ENCODE measurements at regions not wholly inside any gene's neighbourhood (a gene's known extent, or its start where the extent isn't known, plus 50 kb on each side); places are given as distances from the start of the nearest gene placed in this dataset.

DNA sequence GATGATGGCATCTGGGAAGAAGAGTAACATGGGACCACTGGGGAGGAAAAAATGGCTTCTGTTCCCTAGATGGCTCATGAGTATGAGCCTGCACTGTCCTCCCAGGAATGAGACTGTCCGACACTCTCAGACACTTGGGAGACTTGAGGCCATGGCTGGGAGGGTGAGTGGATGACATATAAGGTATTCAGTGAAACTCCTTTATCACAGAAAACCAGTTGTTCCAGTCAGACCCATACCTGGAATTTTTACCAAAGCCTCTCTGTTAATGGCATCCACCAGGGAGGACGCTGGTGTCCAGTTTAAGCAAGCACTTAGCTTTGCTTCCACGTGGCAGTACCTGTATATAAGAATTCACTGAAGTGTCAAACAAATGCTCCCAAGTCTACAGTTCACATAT is 116.7 kb upstream of the C10orf90 start:
- no peak for DNase-seq (ENCODE audit: low spot score in 2 of 2, unreplicated experiment in 2 of 2)
- Mint-ChIP-seq H3K4me3 (no peak overlapping the region), H3K4me1 (peaks cover 21% of the 10 kb centered on the region), H3K27me3 (ENCODE audit: low read depth) (no peaks in the 10 kb centered on the region), H3K9me3 (peaks cover 10% of the 10 kb centered on the region), H3K27ac (peak overlapping the region; percentile 54), H3K36me3 (no peaks in the 10 kb centered on the region)
- TF ChIP-seq, protein P1, sequence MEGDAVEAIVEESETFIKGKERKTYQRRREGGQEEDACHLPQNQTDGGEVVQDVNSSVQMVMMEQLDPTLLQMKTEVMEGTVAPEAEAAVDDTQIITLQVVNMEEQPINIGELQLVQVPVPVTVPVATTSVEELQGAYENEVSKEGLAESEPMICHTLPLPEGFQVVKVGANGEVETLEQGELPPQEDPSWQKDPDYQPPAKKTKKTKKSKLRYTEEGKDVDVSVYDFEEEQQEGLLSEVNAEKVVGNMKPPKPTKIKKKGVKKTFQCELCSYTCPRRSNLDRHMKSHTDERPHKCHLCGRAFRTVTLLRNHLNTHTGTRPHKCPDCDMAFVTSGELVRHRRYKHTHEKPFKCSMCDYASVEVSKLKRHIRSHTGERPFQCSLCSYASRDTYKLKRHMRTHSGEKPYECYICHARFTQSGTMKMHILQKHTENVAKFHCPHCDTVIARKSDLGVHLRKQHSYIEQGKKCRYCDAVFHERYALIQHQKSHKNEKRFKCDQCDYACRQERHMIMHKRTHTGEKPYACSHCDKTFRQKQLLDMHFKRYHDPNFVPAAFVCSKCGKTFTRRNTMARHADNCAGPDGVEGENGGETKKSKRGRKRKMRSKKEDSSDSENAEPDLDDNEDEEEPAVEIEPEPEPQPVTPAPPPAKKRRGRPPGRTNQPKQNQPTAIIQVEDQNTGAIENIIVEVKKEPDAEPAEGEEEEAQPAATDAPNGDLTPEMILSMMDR (IDR thresholded peaks at IDR 0.05; ENCODE audit: unreplicated experiment): no peak

DNA sequence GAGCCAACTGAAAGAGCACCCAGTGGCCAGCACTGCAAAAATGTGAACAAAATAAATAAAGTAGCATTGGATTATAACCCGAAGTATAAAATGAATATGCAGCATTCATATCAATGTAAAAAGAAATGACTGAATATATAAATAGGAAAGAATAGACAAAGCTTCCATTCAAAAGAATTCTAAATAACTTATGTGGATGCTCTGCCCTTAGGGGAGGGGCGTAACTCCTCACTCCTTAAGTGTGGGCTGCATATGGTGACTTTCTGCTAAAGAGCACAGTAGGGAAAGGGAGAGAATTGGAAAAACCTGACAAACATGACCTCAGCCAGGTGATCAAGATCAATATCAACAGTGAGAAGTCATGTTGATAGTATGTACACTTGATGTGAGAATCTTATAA is 109.9 kb upstream of the DOCK1 start:
- no peaks in the 10 kb centered on the region for H3K4me1 Mint-ChIP-seq

DNA sequence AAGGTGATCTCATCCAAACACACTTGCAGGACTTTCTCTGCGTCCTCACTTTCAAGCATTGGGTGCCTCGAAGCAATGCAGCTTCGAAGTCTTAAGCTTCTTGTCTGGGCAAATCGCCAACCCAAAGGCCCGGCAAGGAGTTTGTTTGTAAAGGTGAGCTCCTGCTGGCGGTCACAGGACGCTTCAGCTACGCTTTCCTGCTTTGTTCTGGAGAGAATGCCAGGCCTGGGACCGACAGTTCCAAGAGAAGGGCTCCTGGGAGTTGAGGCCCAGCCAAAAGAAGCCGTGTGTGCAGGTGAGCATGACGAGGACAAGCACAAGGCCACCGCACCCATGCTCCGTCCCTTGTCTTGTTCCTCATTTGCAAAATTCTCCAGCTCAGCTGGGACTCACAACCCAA is 106.6 kb upstream of the DOCK1 start:
- peaks cover 14% of the 10 kb centered on the region for H3K9me3 Mint-ChIP-seq
- DNase-seq (ENCODE audit: low spot score in 2 of 2, unreplicated experiment in 2 of 2): no peak
- TF ChIP-seq, protein P1 (IDR thresholded peaks at IDR 0.05; ENCODE audit: unreplicated experiment): no peak

More for the DNA sequence above, 109.9 kb upstream of the DOCK1 start:
- no peaks in the 10 kb centered on the region for H3K27me3 Mint-ChIP-seq (ENCODE audit: low read depth)
- peaks cover 22% of the 10 kb centered on the region for H3K9me3 Mint-ChIP-seq
- H3K36me3 Mint-ChIP-seq: no peaks in the 10 kb centered on the region
- TF ChIP-seq, protein P1 (IDR thresholded peaks at IDR 0.05; ENCODE audit: unreplicated experiment): no peak
- no peak for DNase-seq (ENCODE audit: low spot score in 2 of 2, unreplicated experiment in 2 of 2)
- H3K27ac Mint-ChIP-seq: no peak overlapping the region
- H3K4me3 Mint-ChIP-seq: no peak overlapping the region

DNA sequence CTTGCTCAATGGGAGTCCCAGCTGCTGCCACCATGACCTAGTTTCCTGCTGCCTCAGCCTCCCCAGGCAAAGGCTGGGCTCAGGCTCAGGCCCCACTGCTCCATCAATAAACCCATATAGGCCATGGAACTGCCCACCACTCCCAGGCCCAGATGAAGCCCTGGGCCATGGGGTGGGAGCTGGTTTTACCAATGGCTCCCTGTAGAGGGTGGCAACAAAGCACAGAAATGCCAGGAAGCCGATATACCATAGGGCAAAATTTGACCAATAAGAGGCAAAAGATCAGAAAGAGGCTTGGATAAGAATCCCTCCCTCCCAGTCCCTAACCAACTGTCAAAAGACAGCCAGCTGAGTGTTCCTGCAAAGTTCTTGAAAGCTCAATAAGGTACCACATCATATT is 101.8 kb upstream of the DOCK1 start:
- Mint-ChIP-seq H3K27ac (no peak overlapping the region), H3K9me3 (peaks cover 7% of the 10 kb centered on the region), H3K4me3 (no peak overlapping the region), H3K27me3 (ENCODE audit: low read depth) (no peaks in the 10 kb centered on the region), H3K4me1 (no peaks in the 10 kb centered on the region), H3K36me3 (no peaks in the 10 kb centered on the region)
- no peak for DNase-seq (ENCODE audit: low spot score in 2 of 2, unreplicated experiment in 2 of 2)
- TF ChIP-seq, protein P1 (IDR thresholded peaks at IDR 0.05; ENCODE audit: unreplicated experiment): no peak

More for the DNA sequence above, 106.6 kb upstream of the DOCK1 start:
- H3K27me3 Mint-ChIP-seq (ENCODE audit: low read depth): no peaks in the 10 kb centered on the region
- no peak overlapping the region for H3K4me3 Mint-ChIP-seq
- no peaks in the 10 kb centered on the region for H3K4me1 Mint-ChIP-seq
- no peak overlapping the region for H3K27ac Mint-ChIP-seq
- no peaks in the 10 kb centered on the region for H3K36me3 Mint-ChIP-seq

DNA sequence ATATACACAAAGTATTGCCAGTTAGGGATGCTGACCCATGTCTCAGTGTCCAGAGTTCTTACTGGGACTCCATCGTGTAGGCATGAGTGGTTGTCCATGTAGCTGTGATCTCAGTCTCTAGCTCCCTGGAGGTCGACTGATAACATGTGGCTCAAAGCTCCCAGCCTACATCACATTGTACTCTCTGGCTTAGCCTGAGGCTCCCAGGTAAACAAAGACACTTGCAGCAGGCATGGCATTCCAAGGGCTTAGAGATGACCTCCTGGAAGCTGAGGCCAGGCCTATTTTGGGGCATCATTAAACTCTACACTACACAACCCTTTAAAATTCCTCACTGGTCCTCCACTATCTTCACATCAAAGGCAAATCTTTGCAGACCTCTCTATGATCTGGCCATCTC is 100.8 kb upstream of the DOCK1 start:
- Mint-ChIP-seq H3K36me3 (no peaks in the 10 kb centered on the region), H3K9me3 (peaks cover 7% of the 10 kb centered on the region), H3K27ac (no peak overlapping the region), H3K4me3 (no peak overlapping the region), H3K27me3 (ENCODE audit: low read depth) (no peaks in the 10 kb centered on the region), H3K4me1 (no peaks in the 10 kb centered on the region)
- DNase-seq (ENCODE audit: low spot score in 2 of 2, unreplicated experiment in 2 of 2): no peak
- TF ChIP-seq, protein P1 (IDR thresholded peaks at IDR 0.05; ENCODE audit: unreplicated experiment): no peak

DNA sequence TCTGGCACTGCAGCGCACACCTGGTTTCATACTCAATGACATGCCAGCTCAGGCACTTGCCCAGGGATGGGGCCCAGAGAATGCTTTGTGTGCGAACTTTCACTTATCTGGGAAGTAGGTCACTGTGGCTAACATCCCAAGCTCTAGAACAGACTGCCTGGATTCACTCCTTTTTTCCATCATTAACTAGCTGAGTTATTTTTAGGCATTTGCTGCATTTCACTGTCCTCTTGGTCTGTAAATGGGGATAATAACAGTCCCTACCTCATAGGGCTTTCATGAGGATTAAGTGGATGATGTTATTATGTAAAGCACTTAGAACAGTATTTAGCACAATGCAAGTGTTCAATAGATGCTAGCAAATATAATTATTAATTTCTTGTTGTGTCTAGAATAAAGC is 98.7 kb upstream of the DOCK1 start:
- Mint-ChIP-seq H3K27ac (no peak overlapping the region), H3K4me3 (no peak overlapping the region), H3K27me3 (ENCODE audit: low read depth) (no peaks in the 10 kb centered on the region), H3K4me1 (no peaks in the 10 kb centered on the region), H3K9me3 (peaks cover 17% of the 10 kb centered on the region), H3K36me3 (no peaks in the 10 kb centered on the region)
- TF ChIP-seq, protein P1 (IDR thresholded peaks at IDR 0.05; ENCODE audit: unreplicated experiment): no peak
- DNase-seq (ENCODE audit: low spot score in 2 of 2, unreplicated experiment in 2 of 2): no peak

Measured in mesothelial cell of epicardium (in vitro differentiated cells).